ENCODE measurements at regions not wholly inside any gene's neighbourhood (a gene's known extent, or its start where the extent isn't known, plus 50 kb on each side); places are given as distances from the start of the nearest gene placed in this dataset.

GRCh38 chr6:88223298-88223697 lies 57.2 kb upstream of the CNR1 start:
- intact Hi-C loops (cut with DNase I), result no loop called here
- 50 to 74% methylated on average over 1 of the region's 1 CpG for WGBS, 2 donors
- no peaks in the 10 kb centered on the region for H3K9me3 ChIP-seq
- no peak for DNase-seq
- H3K27ac ChIP-seq, result no peak overlapping the region
- H3K4me1 ChIP-seq, result no peaks in the 10 kb centered on the region
- no peaks in the 10 kb centered on the region for H3K27me3 ChIP-seq
- no peak overlapping the region for H3K4me3 ChIP-seq
- TF ChIP-seq POLR2A (IDR thresholded peaks at IDR 0.05) (no peak), CTCF (IDR thresholded peaks at IDR 0.05) (no peak)
- H3K36me3 ChIP-seq, result no peaks in the 10 kb centered on the region

GRCh38 chr6:88220493-88220892 lies 54.3 kb upstream of the CNR1 start:
- no peaks in the 10 kb centered on the region for H3K4me1 ChIP-seq
- intact Hi-C loops (cut with DNase I), result no loop called here
- no peaks in the 10 kb centered on the region for H3K27me3 ChIP-seq

GRCh38 chr6:88216182-88216581 lies 50.0 kb upstream of the CNR1 start:
- WGBS, 2 donors, result 81 to 88% methylated on average over 2 of the region's 2 CpGs
- H3K4me3 ChIP-seq, result no peak overlapping the region
- no peaks in the 10 kb centered on the region for H3K4me1 ChIP-seq
- no peak overlapping the region for H3K27ac ChIP-seq
- no peak for DNase-seq
- no peak for TF ChIP-seq CTCF (IDR thresholded peaks at IDR 0.05)
- TF ChIP-seq POLR2A (IDR thresholded peaks at IDR 0.05), result no peak
- intact Hi-C loops (cut with DNase I), result no loop called here
- H3K27me3 ChIP-seq, result no peaks in the 10 kb centered on the region
- H3K9me3 ChIP-seq, result no peaks in the 10 kb centered on the region
- H3K36me3 ChIP-seq, result no peaks in the 10 kb centered on the region

More at GRCh38 chr6:88220493-88220892, 54.3 kb upstream of the CNR1 start:
- no peak for DNase-seq
- Histone ChIP-seq H3K9me3 (no peaks in the 10 kb centered on the region), H3K36me3 (no peaks in the 10 kb centered on the region), H3K4me3 (no peak overlapping the region), H3K27ac (no peak overlapping the region)
- 48 to 64% methylated on average over 2 of the region's 2 CpGs for WGBS, 2 donors
- TF ChIP-seq CTCF (IDR thresholded peaks at IDR 0.05), result no peak
- TF ChIP-seq POLR2A (IDR thresholded peaks at IDR 0.05), result no peak
